Endodermal cell (in vitro differentiated cells): ENCODE measurements at regions not wholly inside any gene's neighbourhood (a gene's known extent, or its start where the extent isn't known, plus 50 kb on each side); places are given as distances from the start of the nearest gene placed in this dataset.
A peak's percentile ranks its signal among the peaks of the same experiment; 100 is the strongest.

Experiments used
- DNase-seq: peaks from one replicate; pipeline ENCODE4 v3.0.0-alpha.2; 2017
- H3K27ac ChIP-seq: 2 replicates; pipeline ENCODE4 v1.5.1; 2013; ENCODE audit warnings: mild to moderate bottlenecking, low read depth, low read length, moderate library complexity
- H3K27me3 ChIP-seq: 2 replicates; pipeline ENCODE4 v1.6.1; 2013; ENCODE audit warnings: mild to moderate bottlenecking, low read length, moderate library complexity; ENCODE audit not compliant: insufficient read depth, control insufficient read depth, poor library complexity, severe bottlenecking
- H3K36me3 ChIP-seq: 2 replicates; pipeline ENCODE4 v1.7.0; 2013; ENCODE audit warnings: mild to moderate bottlenecking, low read length, moderate library complexity; ENCODE audit not compliant: control insufficient read depth, insufficient read depth
- H3K4me1 ChIP-seq: one replicate; pipeline ENCODE4 v1.7.0; 2013; ENCODE audit warnings: low read length; ENCODE audit not compliant: control insufficient read depth, insufficient read depth
- H3K4me3 ChIP-seq: 2 replicates; pipeline ENCODE4 v1.5.1; 2013; ENCODE audit warnings: mild to moderate bottlenecking, low read length, moderate library complexity
- H3K9ac ChIP-seq: 2 replicates; pipeline ENCODE4 v1.6.1; 2013; ENCODE audit warnings: mild to moderate bottlenecking, low read length, moderate library complexity; ENCODE audit not compliant: poor library complexity, severe bottlenecking; ENCODE audit errors: extremely low read depth
- H3K9me3 ChIP-seq: 2 replicates; pipeline ENCODE4 v1.6.1; 2013; ENCODE audit warnings: mild to moderate bottlenecking, low read length, moderate library complexity; ENCODE audit not compliant: control insufficient read depth
- H3K27ac Mint-ChIP-seq: 2 replicates; pipeline ENCODE4 v1.8.0; 2020; ENCODE audit warnings: mixed read lengths
- H3K27me3 Mint-ChIP-seq: 2 replicates; pipeline ENCODE4 v1.8.0; 2021; ENCODE audit warnings: mild to moderate bottlenecking, mixed read lengths; ENCODE audit not compliant: insufficient read depth
- H3K36me3 Mint-ChIP-seq: 2 replicates; pipeline ENCODE4 v1.8.0; 2020; ENCODE audit warnings: low read depth, mixed read lengths
- H3K4me1 Mint-ChIP-seq: 2 replicates; pipeline ENCODE4 v1.8.0; 2020; ENCODE audit warnings: mixed read lengths
- H3K4me3 Mint-ChIP-seq: 2 replicates; pipeline ENCODE4 v1.8.0; 2020; ENCODE audit warnings: mild to moderate bottlenecking, moderate library complexity, mixed read lengths
- H3K9me3 Mint-ChIP-seq: 2 replicates; pipeline ENCODE4 v1.8.0; 2020; ENCODE audit warnings: mild to moderate bottlenecking, mixed read lengths
- WGBS, 2 experiments: methylation state at CpG; one replicate each; pipeline versions ENCODE4 v1.1.5 to v1.1.7; 2013; ENCODE audit warnings: missing lambda C conversion rate in 2 of 2, mixed read lengths in 1 of 2; ENCODE audit not compliant: insufficient coverage in 1 of 2, insufficient read length in 1 of 2; 5-methylcytosine and 5-hydroxymethylcytosine counted together
- TF ChIP-seq, protein P1 (sequence below): fragments of 200-600 bp; sonication (generic); conservative IDR thresholded peaks from 2 replicates; pipeline ENCODE4 v1.5.0; 2021; ENCODE audit warnings: antibody characterized with exemption, mild to moderate bottlenecking

DNA sequence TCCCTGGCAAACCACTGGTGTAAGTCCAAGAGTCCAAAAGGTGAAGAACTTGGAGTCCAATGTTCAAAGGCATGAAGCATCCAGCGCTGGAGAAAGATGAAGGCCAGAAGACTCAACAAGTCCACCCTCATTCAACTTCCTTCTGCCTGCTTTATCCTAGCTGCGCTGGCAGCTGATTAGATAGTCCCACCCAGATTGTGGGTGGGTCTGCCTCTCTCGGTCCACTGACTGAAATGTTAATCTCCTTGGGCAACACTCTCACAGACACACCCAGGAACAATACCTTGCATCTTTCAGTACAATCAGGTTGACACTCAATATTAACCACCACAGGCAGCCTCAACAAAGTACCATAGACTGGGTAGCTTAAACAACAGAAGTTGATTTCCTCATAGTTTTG, 245.9 kb upstream of the IGF1R start:
- TF ChIP-seq, protein P1, sequence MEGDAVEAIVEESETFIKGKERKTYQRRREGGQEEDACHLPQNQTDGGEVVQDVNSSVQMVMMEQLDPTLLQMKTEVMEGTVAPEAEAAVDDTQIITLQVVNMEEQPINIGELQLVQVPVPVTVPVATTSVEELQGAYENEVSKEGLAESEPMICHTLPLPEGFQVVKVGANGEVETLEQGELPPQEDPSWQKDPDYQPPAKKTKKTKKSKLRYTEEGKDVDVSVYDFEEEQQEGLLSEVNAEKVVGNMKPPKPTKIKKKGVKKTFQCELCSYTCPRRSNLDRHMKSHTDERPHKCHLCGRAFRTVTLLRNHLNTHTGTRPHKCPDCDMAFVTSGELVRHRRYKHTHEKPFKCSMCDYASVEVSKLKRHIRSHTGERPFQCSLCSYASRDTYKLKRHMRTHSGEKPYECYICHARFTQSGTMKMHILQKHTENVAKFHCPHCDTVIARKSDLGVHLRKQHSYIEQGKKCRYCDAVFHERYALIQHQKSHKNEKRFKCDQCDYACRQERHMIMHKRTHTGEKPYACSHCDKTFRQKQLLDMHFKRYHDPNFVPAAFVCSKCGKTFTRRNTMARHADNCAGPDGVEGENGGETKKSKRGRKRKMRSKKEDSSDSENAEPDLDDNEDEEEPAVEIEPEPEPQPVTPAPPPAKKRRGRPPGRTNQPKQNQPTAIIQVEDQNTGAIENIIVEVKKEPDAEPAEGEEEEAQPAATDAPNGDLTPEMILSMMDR, result no peak
- peaks cover 5% of the 10 kb centered on the region for H3K9me3 Mint-ChIP-seq
- Histone ChIP-seq H3K36me3 (no peaks in the 10 kb centered on the region), H3K27me3 (no peaks in the 10 kb centered on the region), H3K4me1 (no peaks in the 10 kb centered on the region), H3K9me3 (no peaks in the 10 kb centered on the region), H3K4me3 (no peak overlapping the region), H3K9ac (no peak overlapping the region), H3K27ac (no peak overlapping the region)
- no peaks in the 10 kb centered on the region for H3K36me3 Mint-ChIP-seq
- 90 to 92% methylated on average over 2 to 3 of the region's 3 CpGs for WGBS, 2 experiments
- H3K4me3 Mint-ChIP-seq, result no peak overlapping the region
- H3K4me1 Mint-ChIP-seq, result no peaks in the 10 kb centered on the region
- peak; percentile 11 for DNase-seq
- no peak overlapping the region for H3K27ac Mint-ChIP-seq
- peaks cover 3% of the 10 kb centered on the region for H3K27me3 Mint-ChIP-seq

GRCh38 chr15:98403169-98403568, 245.2 kb upstream of the IGF1R start:
- Histone ChIP-seq H3K27ac (no peak overlapping the region), H3K27me3 (no peaks in the 10 kb centered on the region), H3K9me3 (no peaks in the 10 kb centered on the region), H3K9ac (no peak overlapping the region), H3K4me1 (no peaks in the 10 kb centered on the region), H3K4me3 (no peak overlapping the region), H3K36me3 (no peaks in the 10 kb centered on the region)
- Mint-ChIP-seq H3K27ac (no peak overlapping the region), H3K4me3 (no peak overlapping the region), H3K9me3 (peaks cover 5% of the 10 kb centered on the region), H3K27me3 (peaks cover 3% of the 10 kb centered on the region), H3K4me1 (no peaks in the 10 kb centered on the region), H3K36me3 (no peaks in the 10 kb centered on the region)
- WGBS, 2 experiments, result 86 to 92% methylated on average over 5 of the region's 5 CpGs
- DNase-seq, result no peak
- TF ChIP-seq, protein P1, result no peak

- H3K9ac ChIP-seq, result no peak overlapping the region
- Mint-ChIP-seq H3K36me3 (no peaks in the 10 kb centered on the region), H3K9me3 (peaks cover 5% of the 10 kb centered on the region), H3K27ac (no peak overlapping the region), H3K27me3 (peaks cover 3% of the 10 kb centered on the region), H3K4me3 (no peak overlapping the region), H3K4me1 (no peaks in the 10 kb centered on the region)
- 89 to 94% methylated on average over 12 to 13 of the region's 13 CpGs for WGBS, 2 experiments
- H3K9me3 ChIP-seq, result no peaks in the 10 kb centered on the region
- H3K4me3 ChIP-seq, result no peak overlapping the region
- TF ChIP-seq, protein P1, result no peak
- no peak overlapping the region for H3K27ac ChIP-seq
- no peaks in the 10 kb centered on the region for H3K4me1 ChIP-seq
- H3K27me3 ChIP-seq, result no peaks in the 10 kb centered on the region
- no peak for DNase-seq
- H3K36me3 ChIP-seq, result no peaks in the 10 kb centered on the region
Measured at GRCh38 chr15:98403569-98403968, 244.8 kb upstream of the IGF1R start.
